Epithelial cell of esophagus (primary cell): ENCODE measurements at regions not wholly inside any gene's neighbourhood (a gene's known extent, or its start where the extent isn't known, plus 50 kb on each side); places are given as distances from the start of the nearest gene placed in this dataset.
A peak's percentile ranks its signal among the peaks of the same experiment; 100 is the strongest.

Experiments
- DNase-seq: peaks from one replicate; pipeline ENCODE4 v3.0.0; 2010; ENCODE audit warnings: low read depth
- H3K4me3 ChIP-seq: 2 replicates; pipeline ENCODE4 v1.5.1; 2011; ENCODE audit warnings: mild to moderate bottlenecking, low read length, control low read depth
- CTCF ChIP-seq: IDR thresholded peaks from 2 replicates; pipeline ENCODE4 v1.5.1; 2011; ENCODE audit warnings: low read depth, mild to moderate bottlenecking, low read length, control low read depth, inconsistent platforms; ENCODE audit not compliant: insufficient read depth; ENCODE audit errors: missing control alignments

DNA sequence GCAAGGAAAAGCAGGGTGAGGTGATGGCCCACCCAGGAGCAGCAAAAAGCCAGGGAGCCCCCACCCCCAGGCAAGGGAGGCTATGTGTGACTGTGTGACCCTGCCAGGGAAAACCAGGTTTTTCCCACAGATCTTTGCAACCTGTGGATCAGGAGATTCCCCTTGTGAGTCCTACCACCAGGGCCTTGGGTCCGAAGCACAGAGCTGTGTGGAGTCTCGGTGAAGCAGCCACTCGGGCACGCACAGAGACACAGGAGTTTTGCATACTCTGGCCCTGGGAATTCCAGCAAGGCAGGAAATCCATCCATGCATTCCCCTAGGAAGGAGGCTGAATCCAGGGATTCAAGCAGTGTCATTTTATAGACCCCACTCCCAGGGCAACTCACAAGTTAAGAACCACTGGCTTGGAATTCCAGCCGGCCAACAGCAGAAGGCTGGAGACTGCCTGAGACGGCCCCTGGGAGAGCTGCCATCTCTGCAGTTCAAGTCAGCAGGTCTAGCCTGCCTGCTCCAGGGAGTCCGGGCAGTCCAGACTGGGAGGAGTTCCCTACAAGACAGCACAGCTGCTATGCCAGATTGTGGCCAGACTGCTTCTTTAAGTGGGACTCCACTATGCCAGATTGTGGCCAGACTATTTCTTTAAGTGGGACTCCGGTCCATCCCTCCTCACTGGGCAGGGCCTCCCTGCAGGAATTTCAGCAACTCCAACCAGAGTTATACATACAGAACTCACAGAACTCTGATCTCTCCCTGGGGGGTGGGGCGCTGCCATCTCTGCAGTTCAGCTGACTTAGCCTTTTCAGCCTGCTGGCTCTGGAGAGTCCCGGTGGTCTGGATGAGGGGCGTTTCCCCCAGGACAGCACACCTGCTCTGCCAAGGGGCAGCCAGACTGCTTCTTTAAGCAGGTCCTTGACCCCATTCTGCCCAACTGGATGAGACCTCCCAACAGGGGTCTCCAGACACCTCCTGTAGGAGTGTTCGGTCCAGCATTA lies 85.1 kb upstream of the ADAD1 start:
- no peak for TF ChIP-seq CTCF
- H3K4me3 ChIP-seq, result no peak overlapping the region
- DNase-seq, result no peak

- TF ChIP-seq CTCF, result no peak
- H3K4me3 ChIP-seq, result no peak overlapping the region
- no peak for DNase-seq
Measured at GRCh38 chr4:122297694-122298093, 81.1 kb upstream of the ADAD1 start.

DNA sequence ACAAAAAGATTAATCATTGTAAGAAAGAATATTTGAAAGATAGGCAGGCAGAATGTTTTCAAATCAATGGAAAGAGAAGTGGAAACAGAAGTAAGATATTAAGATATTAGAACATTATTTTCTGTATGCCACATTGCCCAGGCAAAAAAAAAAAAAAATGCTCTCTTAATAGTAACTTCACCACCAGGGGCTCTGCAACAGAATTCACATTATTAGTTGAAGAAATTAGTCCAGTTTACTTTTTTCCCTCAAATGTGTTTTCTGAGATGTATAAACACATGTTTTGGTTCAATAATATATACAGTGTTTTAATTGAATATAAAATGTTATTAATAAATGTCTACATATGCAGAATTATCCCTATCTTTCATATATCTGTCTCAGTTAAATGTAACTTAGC lies 78.0 kb upstream of the ADAD1 start:
- H3K4me3 ChIP-seq, result no peak overlapping the region
- DNase-seq, result no peak
- TF ChIP-seq CTCF, result no peak

DNA sequence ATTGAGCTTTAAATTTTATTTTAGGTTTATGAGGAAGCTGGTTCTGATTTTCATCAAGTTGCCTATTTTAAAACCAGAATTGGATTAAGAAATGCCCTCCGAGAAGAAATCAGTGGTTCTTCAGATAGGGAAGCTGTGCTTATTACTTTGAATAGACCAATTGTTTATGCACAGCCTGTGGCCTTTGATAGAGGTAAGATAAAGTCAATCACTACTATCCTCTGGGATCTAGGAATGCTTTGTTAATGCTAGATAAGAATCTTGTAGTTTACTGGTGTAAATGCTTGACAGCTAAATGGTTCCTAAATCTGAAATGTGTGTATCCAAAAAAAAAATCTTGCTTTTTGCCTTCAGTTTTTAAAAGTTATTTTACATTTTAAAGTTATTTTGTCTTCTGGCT lies 73.0 kb upstream of the ADAD1 start:
- no peak for DNase-seq
- TF ChIP-seq CTCF, result no peak
- H3K4me3 ChIP-seq, result no peak overlapping the region

DNA sequence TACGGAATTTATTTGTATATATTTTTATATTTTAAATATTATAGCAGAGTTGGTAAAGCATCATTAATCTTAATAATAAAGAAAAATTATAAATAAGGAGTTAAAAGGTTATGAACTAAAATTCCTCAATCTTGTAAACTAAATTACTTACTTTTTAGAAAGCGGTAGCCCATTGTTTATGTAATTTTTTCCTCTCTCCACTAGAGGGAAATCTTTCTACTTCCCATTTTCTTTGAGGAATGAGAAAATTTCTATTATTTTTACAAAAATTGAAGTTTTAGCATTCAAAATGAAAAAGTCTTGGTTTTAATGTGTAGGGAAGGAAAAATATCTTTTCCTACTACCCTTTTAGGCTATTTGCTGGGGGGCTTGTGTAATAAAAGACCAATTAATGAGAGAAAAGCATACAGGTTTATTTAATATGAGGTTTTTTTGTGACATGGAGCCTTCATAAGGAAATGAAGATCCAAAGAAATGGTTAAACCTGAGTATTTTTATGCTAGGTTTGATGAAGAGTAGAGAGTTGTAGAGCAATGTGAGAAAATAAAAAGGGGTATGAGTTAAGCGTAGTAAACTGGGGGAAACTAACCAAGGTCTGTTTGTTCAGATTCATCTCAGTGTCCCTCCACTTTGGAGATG lies 68.7 kb upstream of the ADAD1 start:
- H3K4me3 ChIP-seq, result no peak overlapping the region
- peak; percentile 33 for TF ChIP-seq CTCF
- DNase-seq, result peak; percentile 2

DNA sequence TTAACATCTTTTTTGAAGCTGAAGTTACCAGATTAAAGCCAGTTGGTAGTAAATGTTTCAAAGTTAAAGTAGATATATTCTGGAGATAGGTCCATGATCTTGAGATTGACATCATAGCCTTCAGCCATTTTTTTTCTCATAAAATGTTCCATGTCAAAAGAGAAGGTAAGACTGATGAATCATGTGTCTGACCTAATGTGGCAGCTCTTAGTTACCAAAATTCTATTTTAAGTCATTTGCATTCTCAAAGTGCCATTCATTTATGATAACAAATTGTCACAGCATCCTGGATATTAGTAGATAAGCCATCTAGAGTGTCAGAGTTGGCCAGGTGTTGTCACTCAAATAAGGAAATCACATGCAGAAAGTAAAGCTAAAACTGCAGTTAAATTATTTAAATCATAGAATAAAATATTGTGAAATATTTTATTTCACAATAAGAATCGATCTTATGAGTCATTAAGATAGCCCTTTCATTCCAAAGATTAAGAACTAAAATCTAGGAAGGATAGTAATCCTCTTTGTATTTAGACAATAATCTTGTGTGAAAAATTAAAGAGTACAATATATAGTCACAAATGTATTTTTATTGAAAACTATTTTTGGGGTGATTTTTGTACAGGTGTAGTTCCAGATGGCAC lies 65.7 kb upstream of the ADAD1 start:
- H3K4me3 ChIP-seq, result no peak overlapping the region
- DNase-seq, result no peak
- TF ChIP-seq CTCF, result no peak
